GM12878 (cell line): ENCODE measurements at regions not wholly inside any gene's neighbourhood (a gene's known extent, or its start where the extent isn't known, plus 50 kb on each side); places are given as distances from the start of the nearest gene placed in this dataset.

Experiments
- ATAC-seq: fragments of 200-7000 bp; cut with Tn5 transposase; 3 replicates; pipeline ENCODE4 v1.9.1; 2020; ENCODE audit warnings: mild to moderate bottlenecking, moderate library complexity
- BruUV-seq: library from RNA; stranded (reverse); fragments of 400-500 nt; replicated peaks from 2 replicates; lab custom pipeline; 2021; lab: Mats Ljungman, UMichigan
- CTCF ChIA-PET: fragments of 300-600 bp; sonication (Branson Sonifier 250); formaldehyde crosslinking; extraction: SDS; loops from one replicate; lab custom pipeline; 2021; ENCODE audit warnings: inconsistent platforms; lab: Yijun Ruan, JAX
- POLR2A ChIA-PET: fragments of 350-600 bp; formaldehyde crosslinking; extraction: SDS; loops from one replicate; lab custom pipeline; 2021; ENCODE audit warnings: inconsistent platforms; lab: Charles Lee
- RAD21 ChIA-PET: fragments of 300-600 bp; sonication (Branson Sonifier 250); formaldehyde crosslinking; loops from one replicate; lab custom pipeline; 2023; ENCODE audit warnings: antibody characterized with exemption; ENCODE audit not compliant: unreplicated experiment; lab: Charles Lee
- SMC1A ChIA-PET: fragments of 300-600 bp; sonication (Branson Sonifier 250); formaldehyde crosslinking; loops from one replicate; lab custom pipeline; 2023; ENCODE audit not compliant: unreplicated experiment, uncharacterized antibody; lab: Charles Lee
- DNase-seq: peaks from one replicate; pipeline ENCODE4 v3.0.0-alpha.2; 2011; ENCODE audit warnings: low read depth, low spot score
- FAIRE-seq: peaks from 3 replicates; lab custom pipeline; 2011; peaks lifted over from hg19 to GRCh38; lab: Jason Lieb, UNC
- H2AFZ ChIP-seq: 2 replicates; pipeline ENCODE4 v1.6.0; 2011; ENCODE audit warnings: low read depth, low read length, control low read depth; ENCODE audit not compliant: control insufficient read depth
- H3K27ac ChIP-seq: 2 replicates; pipeline ENCODE4 v1.5.1; 2011; ENCODE audit warnings: control low read depth; ENCODE audit not compliant: control insufficient read depth, insufficient read depth
- H3K27me3 ChIP-seq, 2 experiments: replicated peaks in 1 of 2; 2 replicates each; pipeline versions ENCODE4 v1.6.0 to v1.6.1; 2011; ENCODE audit warnings: low read length in 1 of 2; ENCODE audit not compliant: control insufficient read depth in 2 of 2, insufficient read depth in 2 of 2
- H3K36me3 ChIP-seq, 2 experiments: 2 replicates each; pipeline ENCODE4 v1.5.1; 2011; ENCODE audit warnings: low read length in 1 of 2; ENCODE audit not compliant: control insufficient read depth in 2 of 2, insufficient read depth in 2 of 2
- H3K4me1 ChIP-seq: 2 replicates; pipeline ENCODE4 v1.6.1; 2011; ENCODE audit warnings: mild to moderate bottlenecking, low read length, moderate library complexity, mixed read lengths; ENCODE audit not compliant: control insufficient read depth, insufficient read depth
- H3K4me2 ChIP-seq: 2 replicates; pipeline ENCODE4 v1.6.0; 2011; ENCODE audit warnings: control low read depth; ENCODE audit not compliant: control insufficient read depth, insufficient read depth
- H3K4me3 ChIP-seq: fragments of 200-600 bp; sonication (generic); 2 replicates; pipeline ENCODE4 v1.5.1; 2016
- H3K79me2 ChIP-seq: 2 replicates; pipeline ENCODE4 v1.6.0; 2011; ENCODE audit warnings: low read length; ENCODE audit not compliant: control insufficient read depth, insufficient read depth
- H3K9ac ChIP-seq: 2 replicates; pipeline ENCODE4 v1.8.0; 2011; ENCODE audit warnings: low read length, control low read depth, mixed read lengths; ENCODE audit not compliant: control insufficient read depth, insufficient read depth
- H3K9me3 ChIP-seq: replicated peaks from 3 replicates; pipeline ENCODE4 v1.5.1; 2011; ENCODE audit warnings: mild to moderate bottlenecking, low read length; ENCODE audit not compliant: control insufficient read depth, insufficient read depth
- H4K20me1 ChIP-seq: 2 replicates; pipeline ENCODE4 v1.6.0; 2011; ENCODE audit not compliant: control insufficient read depth, insufficient read depth
- POLR2AphosphoS2 ChIP-seq: IDR thresholded peaks from 2 replicates; pipeline ENCODE4 v1.6.1; 2011; ENCODE audit warnings: low read depth, mild to moderate bottlenecking, low read length, improper control_type of control experiment, moderate library complexity
- TCF12 ChIP-seq: IDR thresholded peaks from 2 replicates; pipeline ENCODE4 v1.6.1; 2011; ENCODE audit warnings: low read depth, mild to moderate bottlenecking, low read length
- WGBS: methylation state at CpG from one replicate; pipeline ENCODE4 v1.1.6; 2016; ENCODE audit warnings: low lambda C conversion rate; ENCODE audit not compliant: insufficient replicate concordance, insufficient coverage; ENCODE audit errors: missing lambda C conversion rate; 5-methylcytosine and 5-hydroxymethylcytosine counted together
- in situ Hi-C: fragments of 300-500 bp; cut with MboI; formaldehyde crosslinking; loops from 9 replicates; pipeline ENCODE4 v1.14.3; 2018; ENCODE audit warnings: mixed read lengths
- intact Hi-C: fragments of 100-400 bp; cut with micrococcal nuclease; formaldehyde crosslinking; loops from one replicate; pipeline ENCODE4 v1.14.2; 2022; ENCODE audit not compliant: unreplicated experiment
- TF ChIP-seq, protein P1 (sequence below): IDR thresholded peaks from 2 replicates; pipeline ENCODE4 v1.6.1; 2012; ENCODE audit warnings: low read length, inconsistent platforms
- TF ChIP-seq, protein P2 (sequence below): IDR thresholded peaks from 2 replicates; pipeline ENCODE4 v1.6.1; 2011; ENCODE audit warnings: low read depth, mild to moderate bottlenecking, low read length, moderate library complexity, borderline replicate concordance; ENCODE audit errors: extremely low read depth
- TF ChIP-seq, protein P3 (sequence below): IDR thresholded peaks from 2 replicates; pipeline ENCODE4 v1.6.1; 2011; ENCODE audit warnings: borderline replicate concordance, low read depth, mild to moderate bottlenecking, moderate library complexity, mixed read lengths, low read length; ENCODE audit not compliant: insufficient read depth; ENCODE audit errors: extremely low read length

DNA sequence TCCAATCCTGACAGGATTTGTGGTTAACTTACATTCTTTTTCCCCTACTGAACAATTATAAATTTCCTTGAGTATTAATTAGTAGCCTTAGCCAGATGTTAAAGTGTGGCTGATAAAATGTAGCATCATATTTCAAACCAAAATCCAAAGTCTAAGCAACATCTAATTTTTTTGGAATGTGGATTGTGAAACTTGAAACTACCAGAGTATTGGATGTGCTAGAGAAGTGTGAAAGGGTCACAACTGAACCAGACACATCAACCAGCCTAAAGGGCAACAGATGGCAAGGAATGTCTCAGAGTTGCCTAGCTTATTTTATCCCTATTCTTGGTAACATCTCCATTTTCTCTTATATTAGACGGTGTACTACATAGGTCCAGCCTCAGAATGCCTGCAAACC lies 153.1 kb upstream of the DCN start:
- BruUV-seq = no TSS peak
- CTCF ChIA-PET = interaction anchor here (0.6 to 1.4 kb wide), 2 partner anchors 19 to 20 kb away, joined by 3 read pairs; no protein-coding TSS in a partner anchor
- ATAC-seq = no peak
- no peaks in the 10 kb centered on the region for H3K4me1 ChIP-seq
- RAD21 ChIA-PET = no interaction called here
- SMC1A ChIA-PET = no interaction called here
- no peak for FAIRE-seq
- H3K9ac ChIP-seq = no peak overlapping the region
- H3K4me2 ChIP-seq = no peak overlapping the region
- no peak overlapping the region for H2AFZ ChIP-seq
- in situ Hi-C loops (no loop called here), intact Hi-C loops (no loop called here)
- no peak overlapping the region for H3K4me3 ChIP-seq
- no peaks in the 10 kb centered on the region for H3K79me2 ChIP-seq
- no peak overlapping the region for H3K27ac ChIP-seq
- no peaks in the 10 kb centered on the region for H3K9me3 ChIP-seq
- no peaks in the 10 kb centered on the region for H3K36me3 ChIP-seq
- POLR2A ChIA-PET = no interaction called here
- no peaks in the 10 kb centered on the region for H4K20me1 ChIP-seq
- WGBS = 19% methylated on average over 1 of the region's 1 CpG
- H3K27me3 ChIP-seq = no peaks in the 10 kb centered on the region
- TF ChIP-seq, protein P1, sequence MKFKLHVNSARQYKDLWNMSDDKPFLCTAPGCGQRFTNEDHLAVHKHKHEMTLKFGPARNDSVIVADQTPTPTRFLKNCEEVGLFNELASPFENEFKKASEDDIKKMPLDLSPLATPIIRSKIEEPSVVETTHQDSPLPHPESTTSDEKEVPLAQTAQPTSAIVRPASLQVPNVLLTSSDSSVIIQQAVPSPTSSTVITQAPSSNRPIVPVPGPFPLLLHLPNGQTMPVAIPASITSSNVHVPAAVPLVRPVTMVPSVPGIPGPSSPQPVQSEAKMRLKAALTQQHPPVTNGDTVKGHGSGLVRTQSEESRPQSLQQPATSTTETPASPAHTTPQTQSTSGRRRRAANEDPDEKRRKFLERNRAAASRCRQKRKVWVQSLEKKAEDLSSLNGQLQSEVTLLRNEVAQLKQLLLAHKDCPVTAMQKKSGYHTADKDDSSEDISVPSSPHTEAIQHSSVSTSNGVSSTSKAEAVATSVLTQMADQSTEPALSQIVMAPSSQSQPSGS = no peak
- TF ChIP-seq TCF12 (no peak), POLR2AphosphoS2 (no peak)
- TF ChIP-seq, protein P2, sequence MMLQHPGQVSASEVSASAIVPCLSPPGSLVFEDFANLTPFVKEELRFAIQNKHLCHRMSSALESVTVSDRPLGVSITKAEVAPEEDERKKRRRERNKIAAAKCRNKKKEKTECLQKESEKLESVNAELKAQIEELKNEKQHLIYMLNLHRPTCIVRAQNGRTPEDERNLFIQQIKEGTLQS = no peak
- TF ChIP-seq, protein P3, sequence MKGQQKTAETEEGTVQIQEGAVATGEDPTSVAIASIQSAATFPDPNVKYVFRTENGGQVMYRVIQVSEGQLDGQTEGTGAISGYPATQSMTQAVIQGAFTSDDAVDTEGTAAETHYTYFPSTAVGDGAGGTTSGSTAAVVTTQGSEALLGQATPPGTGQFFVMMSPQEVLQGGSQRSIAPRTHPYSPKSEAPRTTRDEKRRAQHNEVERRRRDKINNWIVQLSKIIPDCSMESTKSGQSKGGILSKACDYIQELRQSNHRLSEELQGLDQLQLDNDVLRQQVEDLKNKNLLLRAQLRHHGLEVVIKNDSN = no peak
- DNase-seq = no peak
